HG03103 (cell line): ENCODE measurements at regions not wholly inside any gene's neighbourhood (a gene's known extent, or its start where the extent isn't known, plus 50 kb on each side); places are given as distances from the start of the nearest gene placed in this dataset.

Source experiments
- ATAC-seq: cut with Tn5 transposase; IDR thresholded peaks from one replicate; pipeline ENCODE4 v1.9.1; 2021; ENCODE audit warnings: low read depth; ENCODE audit not compliant: unreplicated experiment

- ATAC-seq: no peak
Measured at GRCh38 chr9:106677374-106677773, 185.6 kb upstream of the ZNF462 start.

GRCh38 chr9:106677830-106678229, 185.1 kb upstream of the ZNF462 start:
- ATAC-seq: no peak

GRCh38 chr9:106678273-106678672, 184.7 kb upstream of the ZNF462 start:
- ATAC-seq: no peak

DNA sequence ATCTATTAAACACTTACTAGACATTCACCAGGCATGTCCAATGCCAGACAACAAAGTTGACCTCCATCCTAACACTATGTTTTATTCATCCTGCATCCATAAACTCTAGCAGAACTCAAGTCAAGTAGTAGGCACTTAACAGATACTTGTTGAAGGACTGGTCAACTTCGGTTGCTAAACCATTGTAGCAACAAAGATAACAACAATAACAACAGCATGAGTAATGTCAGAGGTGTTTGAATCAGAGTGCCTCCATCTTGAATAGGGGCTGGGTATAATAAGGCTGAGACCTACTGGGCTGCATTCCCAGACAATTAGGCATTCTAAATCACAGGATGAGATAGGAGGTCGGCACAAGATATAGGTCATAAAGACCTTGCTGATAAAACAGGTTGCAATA, 180.5 kb upstream of the ZNF462 start:
- no peak for ATAC-seq

GRCh38 chr9:106683454-106683853, 179.5 kb upstream of the ZNF462 start:
- no peak for ATAC-seq

DNA sequence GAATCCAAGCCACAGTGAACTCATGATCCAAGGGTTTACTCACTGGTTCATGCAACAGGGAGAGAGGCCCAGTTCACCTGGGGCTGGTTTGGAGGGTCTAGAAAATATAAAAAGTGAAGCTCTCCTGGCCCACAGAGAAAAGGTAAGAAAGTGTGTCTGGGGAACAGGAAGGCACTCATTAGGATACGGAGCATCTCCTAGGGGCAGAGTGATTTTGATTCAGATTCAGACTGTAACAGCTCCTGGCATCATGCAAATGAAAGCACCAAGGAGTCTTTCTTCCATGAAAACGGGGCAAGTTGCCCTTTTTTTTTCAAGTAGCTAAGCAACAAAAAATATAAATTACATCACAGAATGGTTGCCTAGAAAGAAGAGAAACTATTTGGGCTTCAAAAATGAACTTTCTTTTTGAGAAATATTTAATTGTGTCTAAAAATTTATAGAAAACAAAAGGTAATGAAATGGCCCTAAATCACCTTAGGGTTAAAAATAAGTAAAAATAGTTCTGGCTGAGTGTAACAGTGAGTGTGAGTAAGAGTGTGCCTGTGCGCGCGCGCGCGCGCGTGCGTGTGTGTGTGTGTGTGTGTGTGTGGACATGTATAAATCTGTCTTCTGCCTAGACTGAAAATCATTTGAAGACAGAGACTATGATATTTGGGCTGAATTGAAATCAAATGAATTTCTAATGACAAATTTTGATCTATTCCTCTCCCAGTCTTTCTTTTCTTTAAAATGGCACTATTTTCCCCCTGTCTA, 177.8 kb upstream of the ZNF462 start:
- no peak for ATAC-seq

GRCh38 chr9:106689089-106689488, 173.9 kb upstream of the ZNF462 start:
- no peak for ATAC-seq

GRCh38 chr9:106691627-106692026, 171.3 kb upstream of the ZNF462 start:
- ATAC-seq: no peak

- no peak for ATAC-seq
Measured at GRCh38 chr9:106693558-106693957, 169.4 kb upstream of the ZNF462 start.

DNA sequence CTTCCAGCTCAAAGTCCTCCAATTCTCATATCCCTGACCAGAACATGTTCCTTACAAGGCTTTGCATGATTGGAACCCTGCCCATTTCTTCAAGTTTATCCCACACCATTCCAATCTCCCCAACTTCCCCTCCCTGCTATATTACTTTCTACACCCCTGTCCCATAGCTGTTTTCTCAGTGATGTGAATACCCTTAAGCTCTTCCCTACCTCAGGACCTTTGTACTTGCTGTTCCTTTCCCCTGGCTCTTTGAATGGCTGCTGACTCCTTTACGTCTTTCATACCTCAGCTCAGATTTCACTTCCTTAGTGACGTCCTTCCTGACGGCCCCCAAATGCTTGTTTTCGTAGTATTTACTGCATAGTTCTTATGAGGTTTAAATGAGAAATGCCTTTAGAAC, 166.2 kb upstream of the ZNF462 start:
- no peak for ATAC-seq

- no peak for ATAC-seq
Measured at GRCh38 chr9:106697390-106697749, 165.6 kb upstream of the ZNF462 start.

DNA sequence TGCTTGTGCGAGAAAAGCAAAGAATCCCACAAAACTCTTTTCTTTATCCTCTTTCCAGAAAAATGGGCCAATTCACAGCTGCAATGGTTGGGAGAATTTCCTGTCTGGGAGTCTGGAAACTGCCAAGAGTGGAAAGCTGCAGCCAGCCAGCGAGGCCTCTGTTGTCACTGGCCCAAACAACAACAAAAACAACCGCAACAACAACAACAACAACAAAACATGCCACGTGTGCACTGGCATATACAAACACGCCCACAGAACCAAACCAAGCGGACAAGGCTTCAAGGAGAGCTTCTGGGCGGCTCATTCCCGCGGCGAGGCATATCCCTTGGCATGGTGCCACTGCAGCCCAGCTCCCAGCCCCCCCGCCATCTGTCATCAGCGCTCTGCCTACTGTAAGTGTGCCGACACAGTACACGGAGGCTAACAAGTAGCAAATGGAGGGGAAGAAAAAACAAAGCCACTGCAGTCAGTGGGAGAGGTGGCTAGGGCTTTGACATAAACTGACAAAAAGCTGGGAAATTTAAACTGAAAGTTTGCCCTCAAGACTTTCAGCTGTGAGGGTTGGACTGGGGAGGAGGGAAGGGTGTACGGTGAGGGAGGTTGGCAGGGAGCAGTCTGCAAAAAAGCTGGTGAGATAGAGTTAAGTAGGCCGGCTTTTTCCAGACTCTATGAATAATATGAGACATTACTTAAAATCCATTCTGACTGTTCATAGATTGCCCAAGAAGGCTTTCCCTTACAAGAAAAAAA, 165.0 kb upstream of the ZNF462 start:
- no peak for ATAC-seq

DNA sequence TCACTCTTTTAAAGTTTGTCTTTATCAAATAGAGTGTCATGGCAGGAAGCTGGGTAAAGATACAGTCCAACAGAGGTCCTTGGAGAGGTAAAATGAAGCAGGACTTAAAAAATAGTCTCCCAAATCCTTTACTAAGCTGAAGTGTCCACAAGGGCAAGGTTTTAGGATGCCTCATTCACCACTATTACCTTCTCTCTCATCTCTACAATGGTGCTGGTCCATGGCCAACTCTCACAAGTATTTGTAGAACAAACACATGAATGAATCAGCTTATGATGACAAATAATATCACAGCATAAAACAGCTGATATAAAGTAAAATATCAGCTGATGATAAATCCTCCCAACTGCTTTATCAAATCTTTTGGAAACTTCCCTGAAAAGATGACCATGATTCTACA, 162.3 kb upstream of the ZNF462 start:
- ATAC-seq: no peak

DNA sequence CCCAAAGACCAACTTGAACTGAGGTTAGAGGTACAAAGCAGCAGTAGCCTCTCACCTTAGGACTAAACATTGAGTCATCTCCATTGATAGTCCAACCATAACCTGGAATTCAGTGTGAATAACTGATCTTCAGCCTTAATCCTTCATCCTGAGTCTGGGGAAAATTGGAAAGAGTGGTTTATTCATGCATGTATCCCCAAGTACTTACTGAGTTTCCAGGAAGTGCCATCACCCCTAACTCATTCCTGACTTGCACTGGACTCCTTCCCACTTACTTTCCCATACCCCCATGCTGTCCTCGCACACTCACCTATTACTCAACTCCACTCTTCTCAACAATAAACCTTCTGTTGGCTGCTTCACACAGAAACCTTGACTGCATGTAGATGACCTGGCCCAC, 161.4 kb upstream of the ZNF462 start:
- ATAC-seq: no peak

GRCh38 chr9:106704056-106704615, 158.8 kb upstream of the ZNF462 start:
- no peak for ATAC-seq

DNA sequence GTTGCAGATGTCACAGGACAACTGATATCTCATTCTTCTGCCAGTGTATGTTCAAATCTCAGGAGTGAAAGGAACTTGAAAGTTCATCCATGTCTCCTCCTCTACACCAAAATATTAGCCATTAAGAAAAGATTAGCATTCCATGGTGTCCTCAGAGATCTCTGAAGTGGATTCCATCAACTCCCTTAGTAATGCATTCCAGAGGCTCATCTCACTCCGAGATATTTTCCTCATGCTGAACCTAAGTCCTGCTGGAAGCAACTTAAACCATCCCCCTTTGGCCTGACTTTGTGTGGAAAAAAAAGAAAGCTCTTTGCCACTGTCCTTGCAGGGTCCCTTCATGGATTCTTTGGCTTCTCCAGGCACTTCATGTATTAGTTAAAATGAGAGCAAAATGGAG, 155.7 kb upstream of the ZNF462 start:
- ATAC-seq: no peak

DNA sequence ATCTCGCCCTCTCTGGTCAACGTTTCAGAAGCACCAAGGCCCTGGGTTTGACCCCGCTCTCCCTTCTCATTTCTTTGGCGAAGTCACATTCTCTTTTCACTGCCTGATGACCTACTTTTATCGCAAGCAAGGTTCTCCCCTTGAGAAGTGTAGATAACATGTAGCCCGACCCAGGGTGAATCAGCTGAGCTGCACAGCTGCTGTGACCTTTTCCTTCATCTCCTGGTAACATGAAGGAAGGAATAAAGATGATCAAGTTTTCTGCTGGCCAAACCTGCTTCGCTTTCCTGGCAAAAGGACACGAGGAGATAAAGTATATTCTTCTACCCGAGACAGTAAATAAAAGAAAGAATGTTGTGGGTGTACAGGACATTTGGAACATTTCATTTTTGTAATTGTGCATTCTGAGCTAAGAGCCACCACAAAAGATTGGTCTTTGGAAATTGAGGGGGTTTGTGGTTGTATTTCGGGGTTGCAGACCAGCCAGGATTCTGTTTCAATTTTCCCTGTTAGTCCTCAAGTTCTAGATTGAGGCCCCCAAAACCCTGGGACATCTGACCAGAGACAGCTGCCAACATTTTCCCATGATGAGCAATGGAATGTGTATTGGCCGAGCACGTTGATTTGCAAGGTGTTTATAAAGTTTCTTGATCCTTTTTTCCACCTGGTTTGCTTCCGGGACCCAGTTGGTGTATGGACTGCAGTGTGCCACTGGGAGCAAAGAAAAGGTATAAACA, 155.1 kb upstream of the ZNF462 start:
- no peak for ATAC-seq

DNA sequence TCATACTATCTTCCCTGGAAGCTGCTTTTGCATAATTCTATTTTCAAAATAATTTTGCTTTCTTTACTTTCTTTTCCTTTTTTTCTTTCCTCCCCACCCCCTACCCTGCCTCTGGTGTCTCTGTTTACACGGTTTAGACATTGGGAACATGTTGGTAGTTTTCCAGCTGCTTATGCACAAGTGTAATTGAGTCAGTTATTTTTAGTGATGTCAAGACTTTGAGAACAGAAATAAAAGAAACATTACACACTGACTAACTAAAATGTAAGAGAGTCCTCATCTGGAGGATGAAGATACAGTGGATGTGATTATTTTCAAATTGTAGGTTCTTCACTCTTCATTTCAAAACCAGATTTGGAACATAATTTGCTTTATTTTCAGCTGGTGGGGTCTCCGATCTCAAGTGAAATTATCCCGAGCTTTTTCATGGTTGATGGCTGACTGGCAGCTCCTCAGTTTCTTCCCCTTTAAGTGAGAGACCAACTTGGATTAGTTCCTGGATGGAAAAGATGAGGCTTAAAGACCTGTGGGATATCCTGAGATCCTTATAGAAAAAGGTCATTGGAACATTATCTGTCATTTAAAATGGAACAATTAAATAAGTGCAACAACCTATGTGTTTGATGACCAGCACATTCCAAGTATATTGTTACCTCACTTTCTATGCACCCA, 154.4 kb upstream of the ZNF462 start:
- no peak for ATAC-seq

DNA sequence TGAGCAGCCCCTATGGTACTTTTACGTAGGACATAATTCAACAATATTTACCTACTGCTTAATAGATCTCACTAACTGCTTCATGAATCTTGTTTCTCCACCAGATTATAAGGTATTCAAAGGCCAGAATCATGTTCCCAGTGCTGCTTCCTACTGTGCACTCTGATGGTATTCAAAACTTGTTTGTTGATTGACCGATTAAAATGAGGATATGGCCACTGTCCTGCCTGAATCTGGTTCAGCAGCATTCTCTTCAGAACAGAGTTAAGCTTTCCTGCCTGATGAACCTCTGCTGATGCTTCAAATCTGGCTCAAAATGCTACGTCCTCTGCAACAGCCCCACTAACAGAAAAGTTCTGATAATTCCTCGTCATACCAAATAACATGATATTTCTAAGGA, 150.7 kb upstream of the ZNF462 start:
- no peak for ATAC-seq

DNA sequence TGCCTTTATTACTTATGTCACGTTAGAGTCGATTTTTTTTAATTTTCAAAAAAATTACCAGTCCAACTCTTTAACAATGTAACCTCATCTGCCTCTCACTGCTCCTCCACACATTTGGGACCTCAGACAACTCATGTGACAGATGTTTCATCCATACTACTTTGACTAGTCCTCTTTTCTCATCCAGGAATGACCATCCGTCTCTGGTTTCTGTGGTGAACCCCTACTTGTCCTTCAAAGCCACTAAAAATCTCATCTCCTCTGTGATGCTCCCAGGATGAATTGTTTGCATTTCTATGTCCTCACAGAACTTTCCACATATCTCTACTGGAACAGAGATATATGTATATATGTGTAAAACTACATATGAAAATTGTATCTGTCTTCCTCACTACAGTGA, 149.8 kb upstream of the ZNF462 start:
- no peak for ATAC-seq

GRCh38 chr9:106716820-106717219, 146.1 kb upstream of the ZNF462 start:
- ATAC-seq: no peak
